Left lobe of liver (tissue), 2 donors: ENCODE measurements at regions not wholly inside any gene's neighbourhood (a gene's known extent, or its start where the extent isn't known, plus 50 kb on each side); places are given as distances from the start of the nearest gene placed in this dataset.
A peak's percentile ranks its signal among the peaks of the same experiment; 100 is the strongest.
"Not testable (repeated sequence)": the region's sequence is repeated elsewhere in the genome, so short reads cannot be mapped to it uniquely, and the experiment has no call there.

ENCODE experiments used
- ATAC-seq: fragments of 200-7000 bp; cut with Tn5 transposase; one replicate; pipeline ENCODE4 v1.9.1; 2020; ENCODE audit warnings: mild to moderate bottlenecking, moderate library complexity
- DNase-seq: peaks from one replicate; pipeline ENCODE4 v3.0.0-alpha.2; 2020; ENCODE audit warnings: low spot score
- donor health status: DM: no; HTN: no; CAD: no; lungs with moderate emphysema.
- donor health status: DM: no; HTN: yes; CAD: no.

DNA sequence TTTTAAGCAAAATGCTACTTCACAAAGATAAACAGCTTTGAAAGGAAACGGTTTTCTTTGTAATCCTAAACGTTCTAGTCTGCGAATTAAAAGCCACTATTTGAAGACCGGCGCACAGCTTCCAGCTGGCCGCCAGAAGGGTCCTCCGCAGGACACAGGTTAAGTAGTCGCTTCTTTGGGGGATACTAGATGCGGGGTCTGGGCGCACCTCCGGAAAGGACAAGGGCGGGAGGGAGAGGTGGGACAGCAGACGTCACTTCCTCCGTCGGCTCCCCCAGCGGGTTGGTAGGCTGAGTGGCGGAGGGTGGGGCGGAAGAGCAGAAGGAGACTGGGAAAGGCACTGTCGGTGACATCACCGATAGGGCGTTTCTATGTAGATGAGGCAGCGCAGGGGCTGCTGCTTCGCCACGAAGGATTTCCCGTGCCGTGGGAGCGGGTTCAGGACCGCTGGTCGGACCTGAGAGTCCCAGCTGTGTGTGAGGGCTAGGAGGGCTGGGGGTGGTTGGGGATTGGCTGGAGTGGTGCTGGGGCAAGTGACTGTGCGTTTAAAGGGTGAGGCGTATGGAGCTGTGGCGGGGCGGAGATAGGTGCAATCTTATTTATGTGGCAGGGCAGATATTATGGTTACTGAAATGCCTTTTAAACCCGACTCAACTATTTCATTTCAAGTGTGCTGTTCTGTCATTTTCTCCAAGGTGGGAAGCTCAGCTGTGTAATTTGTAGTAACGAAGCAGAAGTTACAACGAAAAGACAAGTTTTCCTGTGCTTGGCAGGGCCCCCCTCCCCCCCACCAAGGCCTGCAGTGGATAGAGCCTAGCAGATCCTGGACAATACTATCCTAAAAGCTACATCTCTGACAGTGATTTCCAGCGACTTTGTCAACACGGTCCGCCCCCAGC is 158.3 kb upstream of the NOTCH2NLA start:
- peak; percentile 77 for DNase-seq
- ATAC-seq: peak; percentile 95

DNA sequence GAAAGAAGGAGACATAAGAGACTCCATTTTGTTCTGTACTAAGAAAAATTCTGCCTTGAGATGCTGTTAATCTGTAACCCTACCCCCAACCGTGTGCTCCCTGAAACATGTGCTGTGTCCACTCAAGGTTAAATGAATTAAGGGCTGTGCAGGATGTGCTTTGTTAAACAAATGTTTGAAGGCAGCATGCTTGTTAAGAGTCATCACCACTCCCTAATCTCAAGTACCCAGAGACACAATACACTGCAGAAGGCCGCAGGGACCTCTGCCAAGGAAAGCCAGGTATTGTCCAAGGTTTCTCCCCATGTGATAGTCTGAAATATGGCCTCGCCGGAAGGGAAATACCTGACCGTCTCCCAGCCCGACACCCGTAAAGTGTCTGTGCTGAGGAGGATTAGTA is 152.4 kb upstream of the NOTCH2NLA start:
- DNase-seq: not testable (repeated sequence)

DNA sequence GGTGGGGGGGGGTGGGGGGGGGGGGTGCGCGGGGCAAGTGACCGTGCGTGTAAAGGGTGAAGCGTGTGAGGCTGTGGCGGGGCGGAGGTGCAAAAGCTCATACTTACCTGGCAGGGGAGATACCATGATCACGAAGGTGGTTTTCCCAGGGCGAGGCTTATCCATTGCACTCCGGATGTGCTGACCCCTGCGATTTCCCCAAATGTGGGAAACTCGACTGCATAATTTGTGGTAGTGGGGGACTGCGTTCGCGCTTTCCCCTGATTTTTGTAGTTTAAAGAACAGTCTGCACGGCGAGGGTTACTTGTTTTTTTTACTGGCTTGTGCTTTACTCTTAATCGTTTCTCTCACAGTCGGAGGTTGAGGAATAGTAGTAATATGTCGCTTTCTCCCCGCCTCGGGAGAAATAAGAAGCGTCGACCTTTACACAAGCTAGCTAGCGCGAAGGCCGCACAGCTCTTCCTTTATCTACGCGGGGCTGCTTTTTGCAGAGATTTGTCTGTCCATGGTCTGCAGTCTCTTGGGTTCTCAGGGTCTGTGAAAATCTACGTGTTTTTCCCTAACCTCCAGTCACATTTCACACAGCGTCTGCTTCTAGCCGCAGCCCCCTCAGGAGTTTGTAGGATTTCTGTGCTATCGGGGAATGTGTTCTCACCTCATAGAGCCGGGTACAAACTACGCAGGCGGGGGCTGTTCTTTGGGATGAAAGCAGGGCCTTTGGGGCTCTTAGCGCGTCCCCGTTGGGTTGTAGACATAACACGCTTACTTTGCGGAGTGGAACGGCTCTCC is 148.1 kb upstream of the NOTCH2NLA start:
- peak; percentile 81 for DNase-seq

More for the DNA sequence above, 152.4 kb upstream of the NOTCH2NLA start:
- ATAC-seq: not testable (repeated sequence)

DNA sequence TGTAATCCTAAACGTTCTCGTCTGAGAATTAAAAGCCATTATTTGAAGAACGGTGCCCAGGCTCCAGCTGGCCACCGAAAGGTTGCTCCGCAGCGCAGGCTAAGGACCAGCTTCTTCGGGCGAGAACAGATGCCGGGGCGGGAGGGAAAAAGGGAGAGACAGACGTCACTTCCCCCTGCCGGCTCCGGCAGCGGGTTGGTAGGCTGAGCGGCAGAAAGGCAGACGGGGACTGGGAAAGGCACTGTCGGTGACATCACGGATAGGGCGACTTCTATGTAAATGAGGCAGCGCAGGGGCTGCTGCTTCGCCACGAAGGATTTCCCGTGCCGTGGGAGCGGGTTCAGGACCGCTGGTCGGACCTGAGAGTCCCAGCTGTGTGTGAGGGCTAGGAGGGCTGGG is 147.5 kb upstream of the NOTCH2NLA start:
- peak; percentile 92 for DNase-seq
- peak; percentile 83 for ATAC-seq

More for the DNA sequence above, 148.1 kb upstream of the NOTCH2NLA start:
- peak; percentile 87 for ATAC-seq

DNA sequence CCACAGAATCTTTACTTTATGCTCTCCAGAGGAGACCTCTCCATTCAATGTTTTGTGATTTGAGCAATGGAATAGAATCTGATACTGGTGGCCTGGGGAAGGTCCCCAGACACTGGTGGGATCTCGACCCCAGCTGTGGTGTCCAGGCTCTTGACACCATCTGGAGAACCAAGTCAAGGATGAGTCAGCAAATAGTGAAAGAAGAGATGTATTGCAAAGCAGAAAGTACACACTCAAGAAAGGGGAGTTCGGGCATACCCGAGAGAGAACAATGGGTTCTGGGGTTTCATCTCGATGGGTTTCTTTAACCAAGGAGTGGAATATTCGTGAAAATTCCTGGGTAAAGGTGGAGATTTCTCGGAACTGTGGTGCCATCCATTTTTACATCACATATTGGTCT is 146.3 kb upstream of the NOTCH2NLA start:
- ATAC-seq, DNase-seq: not testable (repeated sequence)

DNA sequence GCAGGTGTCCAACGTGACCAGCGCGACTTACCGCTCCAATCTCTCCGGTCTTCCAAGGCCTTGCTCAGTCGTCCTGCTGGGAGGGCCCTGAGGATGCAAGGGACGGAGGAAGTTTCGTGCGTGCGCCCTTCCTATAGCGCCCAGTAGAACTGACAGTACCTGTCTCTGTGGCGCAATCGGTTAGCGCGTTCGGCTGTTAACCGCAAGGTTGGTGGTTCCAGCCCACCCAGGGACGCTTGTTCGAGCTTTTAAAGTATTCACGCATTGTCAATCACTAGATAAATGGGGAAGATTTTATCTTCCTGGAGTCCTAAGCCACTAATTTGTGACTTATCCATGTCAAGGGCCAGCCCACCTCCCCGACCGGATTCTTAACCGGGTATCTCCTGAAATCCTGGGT is 141.1 kb upstream of the NOTCH2NLA start:
- not testable (repeated sequence) for ATAC-seq
- DNase-seq: peak; percentile 60

DNA sequence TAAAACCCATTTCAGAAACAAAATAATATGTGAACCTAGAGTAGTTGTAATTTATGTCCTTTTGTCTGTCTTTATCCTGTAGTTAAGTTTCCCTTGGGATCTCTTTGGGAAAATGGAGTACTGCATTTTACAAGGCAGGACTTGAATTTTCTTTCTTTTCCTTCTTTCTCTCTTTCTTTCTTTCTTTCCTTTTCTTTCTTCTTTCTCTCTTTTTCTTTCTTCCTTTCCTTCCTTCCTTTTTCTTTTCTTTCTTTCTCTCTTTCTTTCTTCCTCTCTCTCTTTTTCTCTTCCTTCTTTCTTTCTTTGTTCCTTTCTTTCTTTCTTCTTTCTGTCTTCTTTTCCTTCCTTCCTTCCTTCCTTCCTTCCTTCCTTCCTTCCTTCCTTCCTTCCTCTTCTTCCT is 126.6 kb upstream of the NOTCH2NLA start:
- not testable (repeated sequence) for ATAC-seq, DNase-seq

DNA sequence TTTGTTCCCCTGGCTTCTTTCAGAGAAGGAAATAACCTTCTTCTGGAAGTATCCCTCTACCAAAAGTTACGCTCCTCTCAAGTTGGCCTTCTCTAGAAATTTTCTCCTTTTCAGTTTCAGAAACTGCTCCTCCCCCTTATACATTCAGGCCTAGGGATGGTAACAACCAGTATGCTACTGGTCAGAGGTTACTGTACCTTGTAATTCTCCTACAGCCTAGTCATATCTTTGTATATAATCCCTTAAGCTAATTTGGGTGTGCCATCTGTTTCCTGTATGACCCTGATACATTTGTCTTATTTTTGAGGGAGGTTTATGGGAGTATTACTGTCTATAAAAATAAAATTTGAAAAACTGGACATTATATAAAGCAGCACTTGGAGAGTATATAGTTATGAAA is 98.0 kb upstream of the NOTCH2NLA start:
- ATAC-seq, DNase-seq: not testable (repeated sequence)

DNA sequence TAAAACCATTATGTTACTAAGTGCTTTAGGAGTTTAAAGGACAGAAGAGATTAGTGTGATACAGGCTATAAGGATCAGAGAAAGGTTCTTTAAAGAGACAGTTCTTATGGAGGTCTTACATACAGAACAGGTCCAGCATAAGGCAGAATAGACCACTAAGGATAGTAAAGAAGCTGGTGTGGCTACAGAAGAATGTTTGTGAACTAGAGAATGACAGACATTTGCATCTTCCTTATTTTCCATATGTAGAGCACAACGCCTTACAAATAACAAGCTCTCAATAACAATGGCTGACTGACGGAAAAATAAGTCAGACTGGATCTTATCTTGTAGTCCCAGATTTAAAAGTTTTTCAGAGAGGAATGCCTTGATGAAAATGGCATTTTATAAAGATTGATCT is 95.6 kb upstream of the NOTCH2NLA start:
- DNase-seq, ATAC-seq: not testable (repeated sequence)

DNA sequence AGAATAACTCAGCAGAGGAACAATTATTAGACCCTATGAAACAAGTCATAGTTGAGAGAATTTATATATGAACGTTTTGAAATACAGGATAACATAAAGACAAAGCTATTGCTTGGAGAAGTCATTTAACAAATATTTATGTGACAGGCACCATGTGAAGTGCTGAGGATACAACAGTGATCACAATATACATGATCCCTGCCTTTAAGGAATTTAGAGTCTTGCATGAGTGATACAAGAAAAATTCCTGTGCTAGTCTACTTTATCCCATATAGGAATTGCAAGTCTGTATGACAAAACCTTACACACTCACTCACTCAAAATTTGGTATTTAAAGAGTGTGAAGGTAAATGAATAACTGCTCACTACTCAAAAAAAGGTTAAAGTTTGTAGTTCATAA is 94.5 kb upstream of the NOTCH2NLA start:
- not testable (repeated sequence) for ATAC-seq

DNA sequence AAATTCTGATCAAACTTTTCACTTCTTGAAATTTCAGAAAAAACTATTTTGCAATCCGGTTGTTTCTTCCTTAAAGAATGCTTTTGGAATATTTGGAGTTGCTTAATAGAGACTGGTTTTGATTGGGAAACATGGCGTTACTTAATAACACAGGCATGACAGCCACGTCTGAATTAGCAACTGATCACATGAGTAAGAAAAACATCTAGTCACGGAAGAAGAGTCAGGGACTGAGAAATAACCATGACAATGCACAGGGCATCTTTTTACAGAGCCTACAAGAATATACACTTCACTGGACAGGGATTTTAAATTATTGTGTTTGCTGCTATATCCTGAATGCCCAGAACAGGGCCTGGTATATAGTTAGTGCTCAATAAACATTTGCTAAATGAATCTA is 94.1 kb upstream of the NOTCH2NLA start:
- DNase-seq: not testable (repeated sequence)
- ATAC-seq: peak; percentile 84

More for the DNA sequence above, 94.5 kb upstream of the NOTCH2NLA start:
- DNase-seq: not testable (repeated sequence)

DNA sequence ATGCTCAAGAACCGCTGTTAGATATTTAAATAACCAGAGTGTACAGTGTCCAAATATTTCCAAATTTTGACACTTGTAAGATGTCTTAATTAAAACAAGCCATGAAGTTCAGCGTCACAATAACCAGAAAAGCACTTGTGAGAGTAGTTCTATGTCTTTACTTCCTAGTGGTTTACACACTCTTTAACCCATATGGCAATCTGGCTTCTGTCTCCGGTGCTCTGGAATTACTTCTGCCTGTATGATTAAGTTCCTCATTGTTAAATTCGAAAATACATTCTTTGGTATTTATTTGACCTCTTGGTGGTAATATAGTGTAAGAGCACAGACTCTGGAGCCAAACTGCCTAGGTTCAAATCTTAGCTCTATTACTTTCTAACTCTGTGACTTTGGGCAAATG is 89.9 kb upstream of the NOTCH2NLA start:
- not testable (repeated sequence) for ATAC-seq, DNase-seq

DNA sequence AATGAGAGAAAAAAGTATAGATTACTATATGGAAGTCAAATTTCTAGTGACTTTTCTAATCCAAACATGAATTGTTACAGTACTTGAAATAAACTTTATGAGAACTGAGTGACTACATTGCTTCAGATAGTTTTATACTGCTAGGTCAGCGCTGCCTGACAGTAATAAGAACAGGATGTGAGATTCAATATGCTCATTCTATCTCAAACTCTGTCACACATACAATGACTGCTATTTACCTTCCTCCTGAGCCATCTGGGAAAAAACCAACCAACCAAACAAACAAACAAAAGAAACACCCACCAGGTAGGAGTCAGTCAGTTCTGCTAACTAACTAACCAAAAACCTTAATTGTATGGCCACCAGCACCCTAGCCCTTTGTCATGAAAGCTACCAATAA is 89.0 kb upstream of the NOTCH2NLA start:
- not testable (repeated sequence) for DNase-seq
- ATAC-seq: peak; percentile 17

DNA sequence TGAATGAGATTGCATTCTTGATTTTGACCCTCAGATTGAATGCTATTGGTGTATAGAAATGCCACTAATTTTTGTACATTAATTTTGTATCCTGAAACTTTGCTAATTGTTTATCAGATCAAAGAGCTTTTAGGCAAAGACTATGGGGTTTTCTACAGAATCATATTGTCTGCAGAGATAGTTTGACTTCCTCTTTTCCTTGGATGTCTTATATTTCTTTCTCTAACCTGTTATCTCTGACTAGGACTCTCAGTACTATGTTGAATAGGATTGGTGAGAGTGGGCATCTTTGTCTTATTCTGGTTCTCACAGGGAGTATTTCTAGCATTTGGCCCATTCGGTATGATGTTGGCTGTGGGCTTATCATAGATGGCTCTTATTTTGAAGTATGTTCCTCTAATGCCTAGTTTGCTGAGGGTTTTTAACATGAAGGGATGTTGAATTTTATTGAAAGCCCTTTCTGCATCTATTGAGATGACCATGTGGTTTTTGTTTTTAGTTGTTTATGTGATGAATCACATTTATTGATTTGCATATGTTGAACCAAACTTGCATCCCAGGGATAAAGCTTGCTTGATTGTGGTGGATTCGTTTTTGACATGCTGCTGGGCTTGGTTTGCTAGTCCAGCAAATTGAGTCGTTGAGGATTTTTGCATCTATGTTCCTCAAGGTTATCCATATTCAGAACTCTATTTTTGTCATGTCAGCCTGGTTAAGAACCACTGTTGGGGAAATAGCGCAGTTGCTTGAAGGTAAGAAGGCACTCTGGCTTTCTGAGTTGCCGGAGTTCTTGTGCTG is 85.8 kb upstream of the NOTCH2NLA start:
- not testable (repeated sequence) for ATAC-seq, DNase-seq

DNA sequence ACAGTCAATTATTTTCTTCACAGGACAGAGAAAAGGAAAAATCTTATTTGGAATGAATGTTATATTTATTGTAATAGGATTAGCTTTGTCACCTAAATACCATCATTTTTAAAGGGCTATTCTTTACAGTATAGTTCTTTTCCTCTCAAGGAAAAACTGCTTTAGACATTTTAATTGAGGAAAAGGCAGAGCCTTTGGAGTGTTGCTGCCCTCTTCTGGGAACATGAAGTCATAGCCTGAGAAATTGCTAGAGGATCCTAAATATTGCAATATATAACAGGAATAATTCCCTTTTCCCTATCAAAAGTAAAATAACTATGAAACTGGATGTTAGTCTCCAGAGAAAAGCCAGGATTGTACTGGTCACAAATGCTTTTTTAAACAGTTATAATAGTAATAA is 81.8 kb upstream of the NOTCH2NLA start:
- DNase-seq: not testable (repeated sequence)
- peak; percentile 85 for ATAC-seq

DNA sequence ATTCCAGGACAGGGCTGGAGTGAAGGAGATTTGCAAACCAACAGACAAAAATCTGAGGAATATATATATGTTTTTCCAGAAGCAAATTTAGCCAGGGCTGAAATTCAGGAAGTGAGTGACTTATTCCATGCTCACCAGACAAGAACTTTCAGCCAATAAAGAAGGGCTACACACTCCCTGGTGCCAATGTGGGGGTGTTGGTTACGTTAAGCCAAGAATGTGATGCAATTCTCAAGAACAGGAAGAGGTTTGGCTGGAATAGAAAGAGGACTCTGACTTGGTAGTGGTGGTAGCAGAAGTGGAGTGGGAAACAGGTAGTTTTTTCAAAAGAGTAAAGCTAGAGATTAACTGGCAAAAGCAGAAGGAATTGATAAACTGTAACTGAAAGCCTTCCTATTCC is 80.6 kb upstream of the NOTCH2NLA start:
- ATAC-seq: peak; percentile 81
- not testable (repeated sequence) for DNase-seq

DNA sequence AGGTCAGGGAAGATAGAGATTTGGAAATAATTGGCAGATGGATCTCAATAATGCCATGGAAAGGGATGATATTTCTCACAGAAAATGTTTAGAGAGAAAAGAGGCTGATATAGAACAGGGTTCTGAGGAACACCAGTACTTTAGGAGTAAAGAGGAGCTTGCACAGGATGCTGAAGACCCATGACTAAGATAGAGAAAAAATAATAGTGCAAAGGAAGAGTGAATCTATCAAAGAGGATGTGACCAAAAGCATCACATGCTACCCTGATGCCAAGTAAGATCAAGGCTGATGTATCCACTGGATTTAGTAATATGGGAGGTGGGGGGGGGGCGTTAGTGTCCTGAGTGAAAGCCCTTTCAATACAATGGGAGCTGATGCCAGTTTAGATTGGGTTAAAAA is 80.1 kb upstream of the NOTCH2NLA start:
- DNase-seq, ATAC-seq: not testable (repeated sequence)

DNA sequence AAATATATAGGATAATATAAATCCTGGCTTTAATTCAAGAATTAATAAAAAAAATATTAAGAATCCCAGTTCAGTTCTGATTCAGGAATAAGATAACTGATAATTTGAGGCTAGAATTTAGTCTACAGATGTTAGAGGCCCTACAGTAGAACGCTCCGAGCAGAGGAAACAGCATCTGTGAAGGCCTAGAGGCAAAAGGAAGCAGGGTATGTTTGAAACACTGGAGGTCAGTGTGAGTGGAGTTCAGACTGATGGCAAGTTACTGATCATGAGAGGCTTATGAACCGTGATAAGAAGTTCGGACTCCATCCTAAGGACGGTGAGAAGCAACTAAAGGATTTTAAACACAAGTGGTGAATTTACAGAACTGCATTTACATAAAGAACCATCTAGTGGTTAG is 79.3 kb upstream of the NOTCH2NLA start:
- not testable (repeated sequence) for ATAC-seq, DNase-seq

DNA sequence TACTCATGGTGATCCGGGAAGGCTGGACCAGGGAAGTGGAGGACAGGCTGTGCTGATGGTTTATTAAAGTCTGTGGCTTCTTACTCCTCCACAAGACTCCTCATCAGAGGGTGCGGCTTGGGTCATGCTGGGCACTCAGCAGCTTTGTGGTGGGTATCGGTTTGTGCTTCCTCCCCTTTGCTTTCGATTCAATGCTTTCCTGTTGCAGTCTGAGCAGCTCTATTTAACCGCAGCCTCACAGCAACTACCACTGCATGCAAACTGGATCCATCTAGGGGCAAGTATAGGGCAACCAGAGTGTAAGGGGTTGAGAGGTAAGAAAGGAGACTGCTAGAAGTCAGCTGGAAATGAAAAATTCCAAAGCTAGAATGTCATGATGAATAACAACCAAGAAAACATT is 78.8 kb upstream of the NOTCH2NLA start:
- not testable (repeated sequence) for DNase-seq
- ATAC-seq: peak; percentile 27

DNA sequence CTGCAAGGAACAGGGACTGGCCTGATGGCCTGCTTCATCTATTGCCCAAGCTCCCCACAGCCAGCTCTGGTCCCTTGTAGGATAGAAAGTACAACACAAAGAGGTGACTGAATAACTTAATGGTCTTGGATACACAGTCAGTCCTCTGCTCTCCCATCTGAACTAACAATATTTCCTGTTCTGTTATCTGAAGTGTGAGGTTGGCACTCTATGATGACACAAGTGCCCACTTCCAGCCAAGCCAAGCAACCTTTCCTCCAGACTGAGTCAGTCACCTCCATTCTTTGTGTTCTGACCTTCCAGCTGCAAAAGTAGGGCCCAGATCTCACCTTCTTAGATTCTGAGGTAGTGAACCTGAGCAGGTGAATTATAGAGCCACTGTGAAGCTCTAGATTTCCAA is 77.8 kb upstream of the NOTCH2NLA start:
- not testable (repeated sequence) for ATAC-seq

More for the DNA sequence above, 77.8 kb upstream of the NOTCH2NLA start:
- DNase-seq: not testable (repeated sequence)
